ENCODE measurements at regions not wholly inside any gene's neighbourhood (a gene's known extent, or its start where the extent isn't known, plus 50 kb on each side); places are given as distances from the start of the nearest gene placed in this dataset.
"Not testable (repeated sequence)": the region's sequence is repeated elsewhere in the genome, so short reads cannot be mapped to it uniquely, and the experiment has no call there.

- not testable (repeated sequence) for DNase-seq (ENCODE audit: low spot score in 2 of 2); FAIRE-seq
These were observed 154.6 kb upstream of the POGK start for GRCh38 chr1:166684669-166685068.

GRCh38 chr1:166685200-166685599 lies 154.1 kb upstream of the POGK start:
- DNase-seq (ENCODE audit: low spot score in 2 of 2) = no peak
- no peak for FAIRE-seq

DNA sequence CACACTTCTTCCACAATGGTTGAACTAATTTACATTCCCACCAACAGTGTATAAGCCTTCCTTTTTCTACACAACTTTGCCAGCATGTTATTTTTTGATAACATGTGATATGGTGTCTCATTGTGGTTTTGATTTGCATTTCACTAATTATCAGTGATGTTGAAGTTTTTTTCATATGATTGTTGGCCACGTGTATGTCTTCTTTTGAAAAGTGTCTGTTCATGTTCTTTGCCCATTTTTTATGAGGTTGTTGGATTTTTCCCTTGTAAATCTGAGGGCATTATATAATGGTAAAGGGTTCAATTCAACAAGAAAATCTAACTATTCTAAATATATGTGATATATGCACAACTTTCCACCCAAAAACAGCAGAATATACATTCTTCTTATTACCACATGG lies 153.4 kb upstream of the POGK start:
- DNase-seq (ENCODE audit: low spot score in 2 of 2); FAIRE-seq: not testable (repeated sequence)

GRCh38 chr1:166690596-166690995 lies 148.7 kb upstream of the POGK start:
- FAIRE-seq; DNase-seq (ENCODE audit: low spot score in 2 of 2): not testable (repeated sequence)

- no peak for DNase-seq (ENCODE audit: low spot score in 2 of 2)
- FAIRE-seq = no peak
These were observed 147.8 kb upstream of the POGK start for GRCh38 chr1:166691476-166691875.

DNA sequence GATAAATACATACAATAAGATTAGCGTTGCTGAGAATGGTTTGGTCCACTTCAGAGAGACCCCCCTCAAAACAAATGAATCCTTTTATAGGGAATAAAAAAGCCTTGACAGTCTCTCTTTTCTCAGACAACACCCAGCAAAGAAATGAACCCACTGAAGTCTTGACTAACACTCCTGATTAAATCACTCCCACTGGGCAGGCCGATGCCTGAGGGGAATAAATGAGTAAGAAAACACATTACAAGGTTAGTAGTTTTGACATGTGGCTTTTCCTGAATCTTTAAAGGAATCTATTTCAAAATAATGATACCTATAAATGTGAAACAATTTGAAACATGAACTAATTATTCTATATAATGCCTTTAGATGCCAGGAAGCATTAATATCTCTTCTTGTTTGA lies 146.9 kb upstream of the POGK start:
- DNase-seq (ENCODE audit: low spot score in 2 of 2) (no peak), FAIRE-seq (no peak)

DNA sequence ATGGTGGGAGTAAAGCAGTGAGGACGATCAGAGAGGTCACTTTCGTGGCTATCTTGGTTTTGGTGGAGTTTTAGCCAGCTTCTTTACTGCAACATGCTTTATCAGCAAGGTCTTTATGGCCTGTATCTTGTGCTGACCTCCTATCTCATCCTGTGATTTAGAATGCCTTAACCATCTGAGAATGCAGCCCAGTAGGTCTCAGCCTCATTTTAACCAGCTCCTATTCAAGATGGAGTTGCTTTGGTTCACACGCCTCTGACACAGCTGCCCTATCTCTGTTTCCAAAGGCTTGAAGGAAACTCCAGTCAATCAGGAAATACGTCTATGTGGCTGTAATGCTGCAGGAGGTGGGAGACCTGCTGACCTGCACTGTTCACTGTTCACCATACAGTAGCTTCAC lies 146.1 kb upstream of the POGK start:
- DNase-seq (ENCODE audit: low spot score in 2 of 2) = no peak
- no peak for FAIRE-seq

- no peak for FAIRE-seq
These were observed 145.5 kb upstream of the POGK start for GRCh38 chr1:166693673-166694297.

GRCh38 chr1:166695115-166695514 lies 144.2 kb upstream of the POGK start:
- FAIRE-seq (no peak), DNase-seq (ENCODE audit: low spot score in 2 of 2) (no peak)

More at GRCh38 chr1:166693673-166694297, 145.5 kb upstream of the POGK start:
- DNase-seq (ENCODE audit: low spot score in 2 of 2) = no peak

DNA sequence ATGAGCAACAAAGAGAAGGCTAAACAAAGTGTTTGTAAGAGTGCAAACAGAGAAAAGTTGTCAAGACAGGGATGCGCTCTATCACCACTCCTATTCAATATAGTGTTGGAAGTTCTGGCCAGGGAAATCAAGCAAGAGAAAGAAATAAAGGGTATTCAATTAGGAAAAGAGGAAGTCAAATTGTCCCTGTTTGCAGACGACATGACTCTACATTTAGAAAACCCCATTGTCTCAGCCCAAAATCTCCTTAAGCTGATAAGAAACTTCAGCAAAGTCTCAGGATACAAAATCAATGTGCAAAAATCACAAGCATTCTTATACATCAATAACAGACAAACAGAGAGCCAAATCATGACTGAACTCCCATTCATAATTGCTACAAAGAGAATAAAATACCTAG lies 143.4 kb upstream of the POGK start:
- not testable (repeated sequence) for DNase-seq (ENCODE audit: low spot score in 2 of 2); FAIRE-seq

GRCh38 chr1:166698771-166699170 lies 140.5 kb upstream of the POGK start:
- no peak for FAIRE-seq

GRCh38 chr1:166699613-166700012 lies 139.7 kb upstream of the POGK start:
- FAIRE-seq = no peak
- DNase-seq (ENCODE audit: low spot score in 2 of 2) = no peak

More at GRCh38 chr1:166698771-166699170, 140.5 kb upstream of the POGK start:
- DNase-seq (ENCODE audit: low spot score in 2 of 2) = no peak

DNA sequence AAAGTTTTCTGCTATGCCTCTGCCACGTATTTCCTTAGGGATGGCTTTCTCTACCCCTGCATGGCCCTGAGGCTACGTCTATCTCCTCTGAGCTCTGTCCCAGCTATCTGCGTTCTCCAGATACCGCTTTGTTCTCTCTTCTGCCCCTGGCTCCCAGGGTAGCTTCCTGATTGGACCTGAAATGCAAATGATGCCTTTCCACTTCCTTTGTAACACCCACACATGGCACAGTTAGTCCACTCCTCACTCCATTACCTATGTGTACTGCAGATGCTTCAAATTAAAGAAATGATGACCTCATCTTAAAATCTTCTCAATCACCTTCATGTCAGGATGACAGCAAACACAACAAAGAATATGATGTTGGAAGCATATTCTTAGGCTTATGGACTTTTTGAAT lies 138.6 kb upstream of the POGK start:
- FAIRE-seq (no peak), DNase-seq (ENCODE audit: low spot score in 2 of 2) (no peak)

GRCh38 chr1:166701603-166702100 lies 137.6 kb upstream of the POGK start:
- DNase-seq (ENCODE audit: low spot score in 2 of 2) = no peak
- no peak for FAIRE-seq

GRCh38 chr1:166703141-166703540 lies 136.1 kb upstream of the POGK start:
- no peak for DNase-seq (ENCODE audit: low spot score in 2 of 2)

GRCh38 chr1:166703726-166704462 lies 135.4 kb upstream of the POGK start:
- no peak for FAIRE-seq
- DNase-seq (ENCODE audit: low spot score in 2 of 2) = no peak

More at GRCh38 chr1:166703141-166703540, 136.1 kb upstream of the POGK start:
- no peak for FAIRE-seq

- FAIRE-seq = no peak
- no peak for DNase-seq (ENCODE audit: low spot score in 2 of 2)
These were observed 133.6 kb upstream of the POGK start for GRCh38 chr1:166705376-166706289.

DNA sequence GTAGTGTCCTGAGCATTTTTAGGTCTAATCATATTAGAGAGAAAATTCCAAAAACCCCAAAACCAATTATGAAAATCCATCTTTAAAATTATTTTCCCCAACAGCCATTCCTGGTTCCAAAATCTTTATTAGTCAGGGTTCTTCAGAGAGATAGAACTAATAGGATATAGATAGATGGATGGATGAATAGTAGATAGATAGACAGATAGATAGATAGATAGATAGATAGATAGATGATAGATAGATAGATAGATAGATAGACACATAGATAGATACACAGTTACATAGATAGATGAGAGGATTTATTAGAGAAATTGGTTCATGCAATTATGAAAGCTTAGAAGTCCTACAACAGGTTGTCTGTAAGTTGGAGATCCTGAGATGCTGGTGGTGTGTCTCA lies 122.7 kb upstream of the POGK start:
- FAIRE-seq (no peak), DNase-seq (ENCODE audit: low spot score in 2 of 2) (no peak)

DNA sequence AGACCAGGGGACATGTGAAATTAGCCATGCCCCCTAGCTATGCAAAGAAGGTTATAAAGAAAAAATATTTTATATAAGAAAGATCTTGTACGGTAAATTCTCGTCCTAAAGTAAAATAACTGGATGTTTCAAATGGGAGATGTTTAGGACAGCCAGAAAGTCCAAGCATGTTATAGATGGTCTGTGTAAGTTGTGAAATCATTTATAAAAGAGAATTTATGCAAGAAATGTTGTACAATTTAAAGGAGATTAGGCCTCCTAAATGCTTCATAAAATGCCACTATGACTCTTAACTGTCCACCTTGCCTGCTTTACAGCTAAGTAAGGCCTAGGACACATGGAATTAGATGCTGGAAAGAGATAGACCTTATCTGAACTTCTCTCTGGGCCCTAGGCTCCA lies 118.1 kb upstream of the POGK start:
- FAIRE-seq (no peak), DNase-seq (ENCODE audit: low spot score in 2 of 2) (no peak)

DNA sequence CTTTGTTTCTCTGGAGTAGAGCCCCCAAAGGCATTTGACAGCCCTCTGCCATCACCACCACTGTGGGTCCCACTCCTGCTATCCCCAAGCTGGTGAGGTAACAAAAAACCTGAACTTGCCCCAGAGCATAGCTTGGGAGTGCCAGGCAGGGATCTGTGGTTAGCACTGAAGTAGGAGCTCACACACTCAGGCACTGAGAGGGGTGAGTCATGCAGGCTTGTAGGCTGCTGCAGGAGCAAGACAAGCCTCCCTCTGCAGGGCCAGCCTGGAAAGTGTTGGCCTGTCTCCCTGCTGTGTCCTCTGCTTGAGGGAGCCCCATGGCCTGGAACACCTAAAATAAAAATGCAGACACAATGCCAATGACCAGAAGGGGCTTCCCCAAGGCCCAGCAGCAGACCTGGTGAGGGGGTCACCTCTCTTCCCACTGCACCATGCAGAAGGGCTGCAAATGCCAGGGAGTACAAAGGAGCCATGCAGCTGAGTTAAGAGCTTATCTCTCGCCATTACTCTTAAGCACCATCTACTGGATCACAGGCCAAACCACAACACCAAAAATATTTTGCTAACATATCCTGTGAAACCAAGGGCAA lies 108.9 kb upstream of the POGK start:
- FAIRE-seq = no peak
- no peak for DNase-seq (ENCODE audit: low spot score in 2 of 2)

Data from frontal cortex (tissue), 3 donors.